A549 (cell line): ENCODE measurements at regions not wholly inside any gene's neighbourhood (a gene's known extent, or its start where the extent isn't known, plus 50 kb on each side); places are given as distances from the start of the nearest gene placed in this dataset.

Experiments
- CTCF ChIP-seq: fragments of >200 bp; sonication (Bioruptor Twin); formaldehyde crosslinking; IDR thresholded peaks from 3 replicates; pipeline ENCODE4 v1.5.1; 2016
- EP300 ChIP-seq, 2 experiments: fragments of >200 bp; sonication (Bioruptor Twin); formaldehyde crosslinking; IDR thresholded peaks; 2 replicates in 1 of 2; 3 replicates in 1 of 2; pipeline ENCODE4 v1.6.1; 2016 to 2017
- JUNB ChIP-seq: fragments of >200 bp; sonication (Bioruptor Twin); formaldehyde crosslinking; IDR thresholded peaks from 2 replicates; pipeline ENCODE4 v1.6.1; 2016
- MAX ChIP-seq: IDR thresholded peaks from 2 replicates; pipeline ENCODE4 v1.6.1; 2012
- POLR2A ChIP-seq: IDR thresholded peaks from 2 replicates; pipeline ENCODE4 v1.6.1; 2012; ENCODE audit warnings: mild to moderate bottlenecking, low read length
- USF2 ChIP-seq: fragments of 450-650 bp; IDR thresholded peaks from 2 replicates; pipeline ENCODE4 v1.6.1; 2014; ENCODE audit warnings: antibody characterized with exemption
- ZFP36 ChIP-seq: fragments of 450-650 bp; IDR thresholded peaks from 2 replicates; pipeline ENCODE4 v1.6.1; 2014; ENCODE audit warnings: borderline replicate concordance; ENCODE audit not compliant: partially characterized antibody

- TF ChIP-seq ZFP36 (no peak), POLR2A (no peak), USF2 (no peak), JUNB (no peak), CTCF (no peak), EP300 (IDR thresholded peaks at IDR 0.05) (no peak), MAX (no peak)
Observed at GRCh38 chr1:60877376-60877775, 205.0 kb upstream of the NFIA start.
